SH-SY5Y (cell line): ENCODE measurements at regions not wholly inside any gene's neighbourhood (a gene's known extent, or its start where the extent isn't known, plus 50 kb on each side); places are given as distances from the start of the nearest gene placed in this dataset.

ENCODE experiments used
- GATA2 ChIP-seq: IDR thresholded peaks from 2 replicates; pipeline ENCODE4 v1.6.1; 2011; ENCODE audit warnings: mild to moderate bottlenecking, low read depth, low read length
- GATA3 ChIP-seq: IDR thresholded peaks from 2 replicates; pipeline ENCODE4 v1.6.1; 2011; ENCODE audit warnings: low read depth, mild to moderate bottlenecking, low read length, moderate library complexity

- no peak for TF ChIP-seq GATA3
- TF ChIP-seq GATA2: no peak
Observed at GRCh38 chr2:120600786-120601185, 134.9 kb upstream of the GLI2 start.
